ENCODE measurements at regions not wholly inside any gene's neighbourhood (a gene's known extent, or its start where the extent isn't known, plus 50 kb on each side); places are given as distances from the start of the nearest gene placed in this dataset.

- 90 to 98% (median 93%) methylated on average over 3 of the region's 3 CpGs for WGBS, 3 donors
- intact Hi-C loops (cut with DNase I): no loop called here
Measured at GRCh38 chr20:40863355-40863919, 165.2 kb upstream of the TOP1 start.

GRCh38 chr20:40864470-40864869 lies 164.2 kb upstream of the TOP1 start:
- ATAC-seq (no peak), DNase-seq (no peak)
- Histone ChIP-seq H3K4me1 (peaks cover 20% of the 10 kb centered on the region), H3K9me3 (no peaks in the 10 kb centered on the region), H3K27ac (no peak overlapping the region), H3K36me3 (ENCODE audit: insufficient read depth in 1 of 2, low read depth in 1 of 2) (no peaks in the 10 kb centered on the region), H3K27me3 (ENCODE audit: insufficient read depth in 3 of 3, low read length in 2 of 3) (no peaks in the 10 kb centered on the region), H3K4me3 (no peak overlapping the region)
- intact Hi-C loops (cut with DNase I): no loop called here
- no peak for TF ChIP-seq CTCF (IDR thresholded peaks at IDR 0.05)
- 96 to 100% (median 100%) methylated on average over 1 of the region's 1 CpG for WGBS, 3 donors

More at GRCh38 chr20:40863355-40863919, 165.2 kb upstream of the TOP1 start:
- Histone ChIP-seq H3K27ac (no peak overlapping the region), H3K4me3 (no peak overlapping the region), H3K4me1 (peaks cover 13% of the 10 kb centered on the region), H3K27me3 (ENCODE audit: insufficient read depth in 3 of 3, low read length in 2 of 3) (no peaks in the 10 kb centered on the region), H3K9me3 (no peaks in the 10 kb centered on the region), H3K36me3 (ENCODE audit: insufficient read depth in 1 of 2, low read depth in 1 of 2) (no peaks in the 10 kb centered on the region)
- DNase-seq (no peak), ATAC-seq (no peak)
- no peak for TF ChIP-seq CTCF (IDR thresholded peaks at IDR 0.05)

GRCh38 chr20:40865095-40865494 lies 163.5 kb upstream of the TOP1 start:
- no peak overlapping the region for H3K4me3 ChIP-seq
- no peak overlapping the region for H3K27ac ChIP-seq
- peaks cover 17% of the 10 kb centered on the region for H3K4me1 ChIP-seq
- H3K36me3 ChIP-seq (ENCODE audit: insufficient read depth in 1 of 2, low read depth in 1 of 2): no peaks in the 10 kb centered on the region
- no peaks in the 10 kb centered on the region for H3K9me3 ChIP-seq
- no peak for DNase-seq
- TF ChIP-seq CTCF (IDR thresholded peaks at IDR 0.05): no peak
- intact Hi-C loops (cut with DNase I): no loop called here
- H3K27me3 ChIP-seq (ENCODE audit: insufficient read depth in 3 of 3, low read length in 2 of 3): no peaks in the 10 kb centered on the region
- no peak for ATAC-seq
- WGBS, 3 donors: 67 to 88% (median 70%) methylated on average over 3 of the region's 3 CpGs

GRCh38 chr20:40866056-40866455 lies 162.6 kb upstream of the TOP1 start:
- H3K36me3 ChIP-seq (ENCODE audit: insufficient read depth in 1 of 2, low read depth in 1 of 2): no peaks in the 10 kb centered on the region
- H3K27me3 ChIP-seq (ENCODE audit: insufficient read depth in 3 of 3, low read length in 2 of 3): no peaks in the 10 kb centered on the region
- no peaks in the 10 kb centered on the region for H3K9me3 ChIP-seq
- no peak for ATAC-seq
- no peak for DNase-seq
- intact Hi-C loops (cut with DNase I): no loop called here
- TF ChIP-seq CTCF (IDR thresholded peaks at IDR 0.05): no peak
- H3K4me3 ChIP-seq: no peak overlapping the region
- no peak overlapping the region for H3K27ac ChIP-seq
- peaks cover 8% of the 10 kb centered on the region for H3K4me1 ChIP-seq
- 11 to 24% (median 22%) methylated on average over 1 of the region's 1 CpG for WGBS, 3 donors
